Stimulated activated CD4-positive, alpha-beta T cell treated with anti-CD3 and anti-CD28 coated beads, Interleukin-2, amount 100 ng/mL, for 48 hours (primary cell): ENCODE measurements at regions not wholly inside any gene's neighbourhood (a gene's known extent, or its start where the extent isn't known, plus 50 kb on each side); places are given as distances from the start of the nearest gene placed in this dataset.

ENCODE experiments used
- DNase-seq, 2 donors: peaks; one replicate each; pipeline ENCODE4 v3.0.0-alpha.2; 2020

DNA sequence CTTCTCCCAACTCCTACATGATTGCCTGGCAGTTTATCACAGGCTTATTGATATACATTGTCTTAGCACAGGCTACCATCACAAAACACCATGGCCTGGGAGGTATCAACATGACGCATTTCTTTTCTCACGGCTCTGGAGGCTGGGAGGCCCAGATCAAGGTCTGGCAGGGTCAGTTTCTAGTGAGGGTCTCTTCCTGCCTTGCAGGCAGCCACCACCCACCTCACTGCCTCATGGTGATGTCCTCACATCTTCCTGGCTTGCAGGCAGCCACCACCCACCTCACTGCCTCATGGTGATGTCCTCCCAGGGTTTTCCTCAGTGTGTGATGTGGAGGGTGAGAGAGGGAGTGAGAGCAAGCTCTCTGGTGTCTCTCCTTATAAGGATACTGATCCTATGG lies 599.3 kb upstream of the MKI67 start:
- no peak for DNase-seq

DNA sequence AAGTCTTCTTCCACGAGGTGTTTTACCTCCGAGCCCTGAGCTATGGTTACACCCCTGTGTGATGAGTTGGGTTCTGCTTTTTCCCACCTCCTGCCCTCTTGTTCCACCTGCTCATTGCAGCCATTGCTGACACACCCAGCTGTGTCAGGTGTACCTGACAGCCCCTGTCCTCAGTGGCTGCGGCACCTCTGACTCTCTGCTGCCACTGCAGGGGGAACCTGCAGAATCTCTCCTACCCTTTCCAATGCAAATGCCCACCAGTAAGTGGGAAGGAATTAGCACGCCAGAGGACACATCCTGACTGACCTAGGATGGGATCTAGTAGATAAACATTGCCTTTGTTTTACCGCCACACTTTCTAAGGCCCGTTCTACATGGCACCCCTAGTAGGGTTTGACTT lies 600.9 kb upstream of the MKI67 start:
- DNase-seq: no peak

DNA sequence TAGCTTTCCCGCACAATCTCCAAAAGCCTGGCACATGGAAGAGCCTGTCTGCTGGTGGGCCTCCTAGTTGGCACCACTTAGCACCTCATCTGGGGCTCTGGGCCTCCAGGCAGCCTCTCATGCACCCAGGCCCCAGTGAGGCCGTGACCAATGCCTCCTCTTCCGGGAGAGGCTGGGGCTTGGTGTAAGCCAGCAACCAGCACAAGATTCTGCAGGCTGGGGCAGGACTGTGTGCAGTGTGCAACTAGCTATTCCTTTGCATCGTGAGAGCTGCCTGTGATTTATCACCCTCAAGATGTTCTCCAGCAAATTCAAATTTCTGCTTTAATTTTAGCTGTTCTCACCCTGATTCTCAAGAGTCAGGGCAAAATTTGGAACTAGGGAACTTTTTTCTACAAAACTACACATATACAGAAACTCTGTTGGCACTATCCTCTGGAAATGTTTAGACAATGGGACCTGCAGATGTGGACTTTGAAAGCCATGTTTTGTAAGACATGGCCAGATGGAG lies 603.7 kb upstream of the MKI67 start:
- DNase-seq: no peak

DNA sequence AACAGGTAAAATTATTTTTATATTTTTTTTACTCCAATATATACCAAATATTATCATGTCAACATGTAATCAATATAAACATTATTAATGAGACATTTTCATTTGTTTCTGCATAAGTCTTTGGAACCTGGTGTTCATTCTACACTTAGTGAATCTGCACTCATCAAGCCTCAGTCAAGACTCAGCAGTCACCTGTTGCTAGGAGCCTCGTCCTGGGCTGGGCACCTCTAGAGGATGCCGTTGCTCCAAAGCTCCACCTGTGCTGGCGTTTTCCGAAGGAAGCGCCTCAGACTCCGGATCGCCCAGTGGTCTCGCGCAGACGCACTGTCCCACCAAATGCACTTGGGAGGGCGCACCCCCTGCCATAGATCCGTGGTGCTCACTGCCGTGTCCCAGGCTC lies 604.7 kb upstream of the MKI67 start:
- no peak for DNase-seq

DNA sequence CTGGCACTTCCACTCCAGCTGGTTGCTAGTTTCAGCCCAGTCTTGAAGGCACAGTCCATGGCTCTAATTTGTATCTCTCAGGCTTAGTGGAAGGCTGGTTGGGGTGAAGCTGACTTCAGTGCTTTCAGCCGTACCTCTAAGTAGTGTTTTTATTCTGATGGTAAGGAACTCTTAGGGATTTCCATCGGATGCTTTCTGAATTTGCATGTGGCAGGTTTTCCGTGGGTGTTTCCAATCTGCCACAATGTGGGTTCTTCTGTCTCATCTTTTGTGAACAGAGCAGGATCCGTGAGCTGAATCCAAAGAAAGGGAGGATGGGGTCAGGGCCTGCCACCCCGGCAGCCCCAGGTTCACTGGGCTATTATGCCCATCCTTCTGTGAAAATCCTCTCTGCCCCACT lies 607.9 kb upstream of the MKI67 start:
- DNase-seq: no peak

DNA sequence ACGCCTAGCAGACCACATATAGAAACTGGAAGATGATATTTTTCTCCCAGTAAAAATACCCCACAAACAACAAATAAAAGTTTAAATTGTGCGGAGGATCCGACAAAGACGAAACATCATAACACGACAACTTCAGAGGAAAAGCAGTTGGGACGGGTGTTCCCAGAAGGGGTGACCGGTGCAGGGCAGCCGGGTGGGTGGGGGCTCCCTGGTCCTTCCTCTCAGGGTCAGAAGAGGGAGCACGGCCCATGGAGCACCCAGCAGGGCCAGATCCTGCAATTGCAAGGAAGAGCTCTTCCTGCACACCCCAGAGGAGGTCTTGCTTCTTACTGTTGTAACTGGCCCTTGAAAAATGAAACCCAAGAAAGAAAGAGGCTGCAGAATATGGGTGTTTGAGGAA lies 608.5 kb upstream of the MKI67 start:
- DNase-seq: no peak

DNA sequence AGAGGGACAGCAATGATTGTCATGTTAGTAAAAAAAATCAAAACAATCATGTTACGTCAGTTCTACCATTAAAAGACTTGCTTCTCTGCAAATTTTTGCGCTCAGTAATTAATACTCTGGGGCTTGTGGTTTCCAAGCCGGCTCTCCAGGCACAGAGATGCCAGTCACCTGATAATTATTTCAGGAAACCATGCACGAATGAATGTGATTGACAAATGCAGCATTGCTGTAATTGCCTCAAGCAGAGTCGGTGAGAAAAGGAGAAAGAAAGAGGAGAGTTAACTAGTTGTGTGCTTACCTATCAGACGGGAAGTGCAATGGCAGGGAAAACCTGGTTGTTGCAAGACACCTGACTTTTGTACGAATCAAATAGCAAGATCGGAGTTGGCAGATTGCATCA lies 609.8 kb upstream of the MKI67 start:
- DNase-seq: no peak

DNA sequence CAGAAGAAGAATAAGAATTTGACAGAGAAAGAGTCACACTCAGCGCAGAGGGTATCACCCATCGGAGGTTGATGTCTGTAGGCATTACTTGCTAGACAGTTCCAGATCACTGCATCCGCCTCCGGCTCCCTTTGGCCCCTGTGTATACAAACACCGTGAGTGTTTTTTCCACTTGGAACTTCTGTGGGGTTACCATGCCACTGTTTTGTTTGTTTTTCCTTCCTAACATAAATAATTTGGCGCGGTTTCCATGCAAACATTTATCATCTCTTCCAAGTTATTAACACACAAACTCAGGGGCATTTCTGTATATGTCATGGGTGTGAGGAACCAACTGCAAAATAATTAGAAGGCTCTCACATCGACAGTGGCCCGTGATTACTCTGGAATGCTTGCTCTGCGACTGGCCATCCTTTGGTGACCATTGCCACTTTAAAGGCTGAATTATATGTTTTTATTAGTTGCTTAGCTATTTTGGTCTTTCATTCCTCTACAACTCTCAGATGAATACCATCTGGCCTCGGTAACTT lies 612.2 kb upstream of the MKI67 start:
- no peak for DNase-seq

DNA sequence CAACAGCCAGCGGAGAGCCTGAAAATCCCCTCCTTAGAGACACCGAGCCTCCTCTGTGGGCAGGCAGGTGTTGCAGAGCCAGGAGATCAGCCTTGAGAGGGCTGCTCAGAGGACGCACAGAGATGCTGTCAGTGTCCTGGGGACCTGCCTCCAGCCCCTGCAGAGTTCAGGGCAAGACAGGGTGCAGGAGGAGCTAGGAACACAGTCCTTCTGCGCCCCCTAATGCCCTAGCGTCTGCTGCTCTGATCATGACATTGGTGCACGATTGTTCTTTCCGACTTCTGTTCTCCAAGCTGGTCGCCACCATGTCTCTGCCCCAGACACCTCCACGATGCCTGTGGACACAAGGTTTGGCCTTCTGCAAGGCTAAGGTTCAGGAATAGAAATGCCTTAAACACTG lies 613.7 kb upstream of the MKI67 start:
- DNase-seq: no peak

DNA sequence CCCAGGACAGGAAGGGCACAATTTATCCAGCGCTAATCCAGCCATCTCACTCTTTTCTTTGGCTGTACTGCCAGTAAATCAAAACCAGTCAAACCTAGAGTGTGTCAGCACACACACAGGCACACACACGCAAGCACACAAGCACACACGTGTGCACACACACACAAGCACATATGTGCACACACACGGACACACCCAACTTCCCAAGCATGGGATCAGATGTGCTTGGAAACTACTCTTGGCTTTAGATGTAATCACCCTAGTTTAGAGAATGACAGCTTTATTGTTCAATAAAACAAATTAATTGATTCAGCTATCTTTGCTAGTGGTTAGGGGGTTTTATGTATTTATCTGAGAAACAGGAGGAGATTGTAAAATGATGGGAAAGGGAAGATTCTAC lies 615.0 kb upstream of the MKI67 start:
- DNase-seq: no peak

DNA sequence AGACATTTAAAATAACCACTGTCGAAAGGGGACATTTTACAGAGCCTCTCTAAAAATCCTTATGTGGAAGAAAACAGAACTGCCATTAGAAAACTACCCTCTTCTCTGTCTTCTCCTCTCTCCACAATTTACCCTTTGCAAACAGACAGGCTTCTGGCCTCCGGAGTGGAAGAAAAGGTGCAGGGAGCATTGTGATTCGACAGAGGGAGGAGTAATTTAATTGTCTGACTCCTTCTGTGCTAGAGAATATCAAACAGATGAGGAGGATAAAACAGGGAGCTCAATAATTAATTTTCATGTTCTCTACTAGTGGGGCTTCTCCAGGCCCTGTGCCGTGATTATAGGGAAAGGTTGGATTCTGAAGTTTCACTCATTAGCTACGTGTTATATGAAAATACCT lies 615.5 kb upstream of the MKI67 start:
- DNase-seq: no peak

DNA sequence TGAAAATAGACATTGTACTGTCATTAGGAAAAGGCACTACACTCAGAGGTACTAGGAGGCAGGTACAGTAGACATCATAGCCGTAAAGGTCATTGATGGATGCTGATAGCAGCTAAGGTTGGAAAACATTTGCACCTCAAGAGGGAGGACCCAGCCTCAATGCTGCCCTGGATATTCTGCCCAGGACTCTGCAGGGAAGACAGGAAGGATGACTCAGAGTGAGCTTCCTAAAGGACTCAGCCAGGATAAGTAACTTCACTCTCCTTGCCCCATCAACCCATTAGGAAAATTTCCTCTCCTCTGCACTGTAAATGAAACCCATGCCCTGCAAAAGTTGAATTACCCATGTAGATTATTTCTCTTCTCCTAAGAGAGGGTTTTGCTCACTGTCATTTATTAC lies 617.9 kb upstream of the MKI67 start:
- no peak for DNase-seq

DNA sequence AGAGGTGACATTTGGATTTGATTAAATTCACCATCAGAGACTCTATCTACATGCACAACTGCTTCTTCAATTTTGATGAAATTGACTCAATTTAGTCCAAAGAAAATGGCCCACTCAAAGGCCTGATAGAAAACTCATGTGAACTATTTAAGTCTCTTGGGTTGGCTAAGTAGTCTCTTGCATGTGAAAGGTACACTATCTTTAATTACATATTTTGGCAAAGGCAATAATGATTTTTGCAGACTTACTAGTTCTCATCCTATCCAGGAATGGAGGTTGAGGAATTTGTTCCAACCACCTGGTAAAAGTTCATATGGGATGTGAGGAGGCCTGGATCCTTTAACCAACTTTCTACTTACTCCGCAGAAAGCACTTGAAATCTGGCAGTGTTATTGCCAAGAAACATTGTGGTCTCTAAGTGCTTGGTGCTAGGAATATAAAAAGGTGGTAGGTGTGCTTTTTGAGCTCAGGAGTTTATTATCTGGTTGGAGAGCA lies 618.6 kb upstream of the MKI67 start:
- no peak for DNase-seq

DNA sequence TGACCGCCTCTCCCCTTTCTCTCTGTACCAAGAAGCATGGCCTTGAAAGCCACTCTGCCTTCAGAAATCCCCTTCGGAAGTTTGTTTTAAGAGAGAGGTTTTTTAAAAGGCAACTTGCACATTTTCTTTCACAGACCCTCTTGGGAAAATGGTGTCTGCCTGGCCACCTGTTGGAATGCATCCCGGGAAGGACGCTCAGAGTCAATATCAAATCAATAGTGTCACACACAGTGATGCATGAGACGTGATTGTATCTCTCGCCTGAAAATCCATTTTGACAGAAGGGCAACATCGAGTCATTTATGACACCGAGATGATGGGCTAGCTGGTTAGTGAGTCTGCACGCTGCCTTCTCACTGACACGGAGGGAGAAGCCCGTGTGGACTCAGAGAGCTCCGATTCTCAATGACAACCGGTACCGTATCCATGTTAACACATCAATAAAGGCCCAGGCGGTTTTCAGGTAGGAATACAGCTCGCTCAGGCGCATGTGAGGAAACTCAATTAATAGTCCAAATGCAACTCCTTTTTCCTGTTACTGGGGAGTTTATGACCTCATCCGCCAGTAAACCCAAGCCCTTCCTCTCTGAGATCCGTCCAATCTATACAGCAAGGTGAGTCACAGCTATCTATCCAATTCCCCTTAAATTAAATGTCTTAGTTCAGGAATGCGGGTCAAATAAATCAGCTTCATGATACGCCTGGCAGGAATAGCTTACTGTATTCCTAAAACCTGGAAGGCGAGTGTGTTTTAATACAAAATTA lies 621.5 kb upstream of the MKI67 start:
- DNase-seq: no peak

DNA sequence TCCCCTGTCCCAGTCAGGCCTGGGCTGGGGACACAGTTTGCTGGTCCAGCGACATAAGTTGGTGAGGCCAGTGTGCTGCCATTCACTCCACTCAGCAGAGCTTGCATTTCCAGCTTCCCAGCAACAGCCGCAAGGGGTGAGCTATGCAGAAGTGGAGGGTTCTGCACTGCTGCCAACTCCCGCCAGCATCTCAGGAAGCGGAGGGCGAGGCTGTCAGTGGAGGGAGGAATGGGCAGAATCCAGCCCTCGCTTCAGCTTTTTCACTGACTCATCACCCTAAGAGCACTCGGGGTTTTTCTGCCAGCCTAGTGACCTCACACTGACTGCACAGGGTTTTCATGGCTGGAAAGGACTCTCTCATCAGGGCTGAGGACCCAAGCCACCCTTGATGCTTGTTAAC lies 625.1 kb upstream of the MKI67 start:
- DNase-seq: no peak

DNA sequence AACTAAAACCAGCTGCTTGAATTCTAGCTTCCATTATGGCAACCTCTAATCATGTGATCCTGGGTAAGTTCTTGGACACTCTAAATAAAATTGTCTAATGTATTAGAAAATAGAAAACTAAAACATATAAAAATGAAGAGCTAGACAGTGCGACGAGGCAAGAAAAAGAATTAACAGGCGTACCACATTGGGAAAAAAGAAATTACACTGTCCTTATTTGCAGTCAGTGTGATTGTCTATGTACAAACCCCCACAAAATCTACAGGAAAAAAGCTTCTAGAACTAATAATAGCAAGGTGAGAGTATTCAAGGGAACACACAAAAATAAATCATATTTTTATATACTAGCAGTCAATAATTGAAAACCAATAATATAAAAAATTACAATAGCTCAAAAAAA lies 625.6 kb upstream of the MKI67 start:
- DNase-seq: no peak

DNA sequence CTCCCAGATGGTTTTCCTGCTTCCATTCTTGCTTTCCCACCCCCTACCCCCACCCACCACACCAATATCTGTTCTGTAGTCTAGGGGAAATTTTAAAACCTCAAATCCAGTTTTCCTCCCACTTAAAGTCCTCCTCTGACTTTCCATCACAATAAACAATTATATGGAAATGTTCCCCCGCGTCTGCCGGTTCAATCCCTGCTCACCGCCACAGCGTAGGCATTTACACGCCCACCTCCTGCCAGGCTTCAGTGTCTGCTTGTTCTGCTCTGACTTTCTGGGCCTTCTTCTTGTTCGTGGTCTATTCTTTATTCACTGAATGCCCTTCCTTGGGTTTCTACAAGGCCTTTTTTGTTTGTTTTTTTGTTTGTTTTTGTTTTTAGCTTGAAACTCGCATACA lies 633.0 kb upstream of the MKI67 start:
- DNase-seq: no peak

DNA sequence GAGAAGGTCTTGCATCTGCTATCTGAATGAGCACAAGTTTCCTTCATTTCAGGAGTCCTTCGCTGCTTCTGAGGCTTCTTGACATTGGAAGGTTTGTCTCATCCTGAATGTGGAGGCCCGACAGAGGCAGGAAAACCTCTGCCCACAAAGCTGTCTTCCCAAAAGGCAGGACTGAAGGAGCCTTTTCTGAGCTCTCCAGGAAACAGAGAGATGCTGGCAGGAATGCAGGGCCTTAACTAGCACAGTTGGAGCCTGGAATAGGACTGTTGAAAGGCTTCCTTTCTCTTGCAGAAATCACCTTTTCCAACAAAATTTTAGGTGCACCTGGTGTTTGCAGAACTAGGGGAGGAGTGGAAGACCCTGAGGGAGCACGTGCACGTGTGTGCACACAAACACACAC lies 637.4 kb upstream of the MKI67 start:
- DNase-seq: no peak

DNA sequence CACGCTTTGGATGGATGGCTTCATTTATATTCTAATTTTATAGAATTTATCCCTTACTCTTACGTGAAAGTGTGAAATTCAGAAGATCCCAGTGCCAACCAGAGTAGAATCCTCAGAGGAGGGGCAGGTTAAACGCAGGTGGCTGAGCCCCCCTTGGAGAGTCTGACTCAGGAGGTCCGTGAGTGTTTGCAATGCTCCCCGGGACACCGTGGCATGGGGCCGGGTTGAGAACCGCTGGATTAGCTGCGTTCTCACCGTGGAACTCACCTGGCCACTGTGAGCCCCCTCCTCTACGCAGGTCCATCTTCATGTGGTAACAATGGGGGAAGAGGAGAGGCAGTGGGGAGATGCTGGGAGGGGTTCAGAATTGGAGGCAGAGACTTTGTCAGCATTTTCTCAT lies 638.0 kb upstream of the MKI67 start:
- no peak for DNase-seq

DNA sequence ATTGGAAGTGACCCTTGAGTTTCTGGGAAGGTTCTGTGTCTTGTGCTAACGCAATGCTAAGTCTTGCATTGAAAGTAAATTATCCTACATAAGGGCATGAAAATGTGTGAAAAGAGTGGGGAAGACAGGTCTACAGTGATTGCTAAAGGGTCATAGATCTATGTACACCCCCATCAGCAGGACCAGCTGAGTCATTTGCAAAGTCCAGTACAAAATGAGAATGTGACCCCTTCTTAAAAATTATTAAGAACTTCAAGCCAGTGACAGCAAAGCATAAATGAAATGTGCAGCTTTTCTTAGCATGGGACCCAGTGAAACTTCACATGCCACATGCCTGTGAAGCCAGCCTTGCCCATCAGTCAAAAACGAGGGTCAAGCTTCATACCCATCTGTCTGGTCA lies 640.7 kb upstream of the MKI67 start:
- no peak for DNase-seq

DNA sequence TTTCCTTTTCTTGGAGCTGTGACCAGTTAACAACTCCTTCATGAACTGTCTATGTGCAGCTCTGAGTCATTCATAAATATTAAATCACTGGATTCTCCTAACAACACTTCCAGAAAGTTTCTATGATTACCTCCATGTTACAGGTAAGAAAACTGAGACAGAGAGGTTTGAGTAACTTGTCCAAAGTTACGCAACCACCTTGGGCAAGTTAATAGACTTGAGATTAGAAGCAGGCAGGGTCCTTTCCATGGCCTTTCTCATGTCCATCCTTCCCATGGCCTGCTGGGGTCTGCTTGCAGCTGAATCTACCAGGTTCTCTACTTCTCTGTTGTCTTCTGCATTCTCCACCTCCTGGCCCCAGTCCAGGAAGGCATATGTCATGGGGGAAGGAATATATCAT lies 648.8 kb upstream of the MKI67 start:
- no peak for DNase-seq

DNA sequence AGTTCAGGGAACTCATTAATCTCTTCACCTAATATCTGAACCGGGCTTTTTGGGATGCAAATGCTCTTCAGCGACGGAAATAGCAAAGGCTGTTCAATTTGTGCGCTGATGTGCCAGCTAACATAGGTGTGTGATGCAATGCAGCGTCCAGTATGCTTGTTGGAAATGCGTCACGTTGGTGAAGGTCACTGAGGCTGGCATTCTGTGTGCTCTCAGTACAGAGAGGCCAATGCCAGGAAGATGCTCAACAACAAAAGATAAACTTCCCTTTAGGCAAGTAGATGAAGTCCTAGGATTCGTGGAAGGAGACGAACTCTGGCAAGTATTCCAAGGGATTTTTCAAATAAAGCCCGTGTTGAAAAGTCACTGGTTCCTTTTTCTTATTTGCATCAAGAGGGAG lies 649.5 kb upstream of the MKI67 start:
- DNase-seq: no peak

DNA sequence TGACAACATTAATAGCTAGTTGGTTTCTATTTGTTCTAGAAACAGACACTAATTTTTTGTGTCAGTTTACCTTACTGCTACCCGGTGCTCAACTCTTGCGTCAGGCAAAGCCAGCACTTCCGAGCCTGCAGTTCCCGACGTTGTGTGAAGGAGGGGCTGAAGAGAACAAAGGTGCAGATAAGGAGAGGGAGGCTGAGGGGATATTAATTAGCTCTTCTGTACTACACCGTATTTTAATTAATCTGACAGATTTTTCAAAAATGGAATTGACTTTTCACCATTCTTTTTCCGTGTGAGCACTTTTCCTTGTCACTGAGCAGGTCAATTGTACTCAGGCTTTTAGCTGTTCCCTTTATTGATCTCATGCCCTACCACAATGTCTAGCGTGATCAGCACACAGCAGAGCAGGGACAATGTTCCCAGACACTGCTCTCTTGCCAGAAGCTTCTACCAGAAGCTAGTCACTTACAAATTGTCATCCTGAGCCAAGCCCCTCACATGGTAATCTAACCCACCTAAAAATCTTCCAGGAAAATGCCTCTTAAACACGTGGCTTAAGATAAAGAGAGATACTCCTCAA lies 650.5 kb upstream of the MKI67 start:
- DNase-seq: no peak

DNA sequence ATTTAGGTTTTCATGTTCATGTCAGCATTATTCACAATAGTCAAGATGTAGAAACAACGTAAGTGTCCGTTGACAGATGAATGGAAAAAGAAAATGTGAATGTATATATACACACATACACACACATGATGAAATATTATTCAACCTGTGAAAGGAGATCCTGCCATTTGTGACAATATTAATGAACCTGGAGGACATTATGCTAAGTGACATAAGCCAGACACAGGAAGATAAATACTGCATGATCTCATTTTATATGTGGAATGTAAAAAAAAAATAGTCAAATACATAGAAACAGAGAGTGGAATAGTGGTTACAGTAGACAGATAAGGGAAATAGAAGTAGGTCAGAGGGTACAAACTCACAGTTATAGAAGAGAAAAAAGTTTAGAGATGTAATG lies 651.1 kb upstream of the MKI67 start:
- DNase-seq: no peak

DNA sequence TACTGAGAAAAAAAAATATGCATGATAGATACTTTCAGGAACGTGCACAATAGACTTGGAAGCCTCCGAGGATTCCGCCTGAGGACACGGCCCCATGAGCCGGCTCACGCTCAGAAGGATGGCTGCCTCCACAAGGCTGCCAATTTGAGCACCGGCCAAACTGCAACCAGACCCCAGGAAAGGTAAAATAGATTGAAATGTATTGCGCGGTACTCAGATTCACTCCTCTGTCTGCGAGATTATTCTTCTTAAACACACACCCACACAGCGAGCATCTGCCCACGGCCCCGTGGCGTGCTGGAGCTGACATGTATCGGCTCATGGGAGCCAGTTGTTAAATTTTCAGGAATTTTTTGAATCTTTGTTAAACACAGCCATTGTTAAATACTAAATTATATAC lies 653.2 kb upstream of the MKI67 start:
- DNase-seq: no peak
